GDM1 (cell line): ENCODE measurements at regions not wholly inside any gene's neighbourhood (a gene's known extent, or its start where the extent isn't known, plus 50 kb on each side); places are given as distances from the start of the nearest gene placed in this dataset.
"Not testable (repeated sequence)": the region's sequence is repeated elsewhere in the genome, so short reads cannot be mapped to it uniquely, and the experiment has no call there.

Experiments
- DNase-seq: peaks from one replicate; lab custom pipeline; 2025; lab: John Stamatoyannopoulos, UW

GRCh38 chr2:14828223-14828622, 195.7 kb downstream of the LRATD1 start:
- DNase-seq = no peak

GRCh38 chr2:14828968-14829367, 196.5 kb downstream of the LRATD1 start:
- no peak for DNase-seq

GRCh38 chr2:14831458-14831857, 198.9 kb downstream of the LRATD1 start:
- DNase-seq = no peak

- no peak for DNase-seq
Measured at GRCh38 chr2:14843507-14844204, 211.1 kb downstream of the LRATD1 start.

- DNase-seq = no peak
Measured at GRCh38 chr2:14855751-14856150, 223.2 kb downstream of the LRATD1 start.

- DNase-seq = no peak
Measured at GRCh38 chr2:14861181-14861580, 228.7 kb downstream of the LRATD1 start.

GRCh38 chr2:14866736-14867352, 234.3 kb downstream of the LRATD1 start:
- no peak for DNase-seq

- DNase-seq = no peak
Measured at GRCh38 chr2:14867853-14868252, 235.3 kb downstream of the LRATD1 start.

- peak; percentile 64 for DNase-seq
Measured at GRCh38 chr2:14872779-14873325, 240.3 kb downstream of the LRATD1 start.

- DNase-seq = no peak
Measured at GRCh38 chr2:14881651-14882327, 249.3 kb downstream of the LRATD1 start.

- DNase-seq = no peak
Measured at GRCh38 chr2:14884651-14885050, 252.1 kb downstream of the LRATD1 start.

- DNase-seq = no peak
Measured at GRCh38 chr2:14891546-14891945, 259.0 kb downstream of the LRATD1 start.

- DNase-seq = no peak
Measured at GRCh38 chr2:14896330-14897030, 264.0 kb downstream of the LRATD1 start.

GRCh38 chr2:14899621-14900414, 267.3 kb downstream of the LRATD1 start:
- no peak for DNase-seq

GRCh38 chr2:14901737-14902136, 269.2 kb downstream of the LRATD1 start:
- no peak for DNase-seq

- no peak for DNase-seq
Measured at GRCh38 chr2:14902953-14903352, 270.4 kb downstream of the LRATD1 start.

GRCh38 chr2:14903709-14904374, 271.3 kb downstream of the LRATD1 start:
- peak; percentile 55 for DNase-seq

- DNase-seq = not testable (repeated sequence)
Measured at GRCh38 chr2:14904378-14904777, 271.9 kb downstream of the LRATD1 start.

- DNase-seq = no peak
Measured at GRCh38 chr2:14905571-14905970, 273.1 kb downstream of the LRATD1 start.

- DNase-seq = no peak
Measured at GRCh38 chr2:14907014-14907612, 274.6 kb downstream of the LRATD1 start.

GRCh38 chr2:14909795-14910194, 277.3 kb downstream of the LRATD1 start:
- DNase-seq = no peak
